Right lobe of liver (tissue), 6 donors: ENCODE measurements at regions not wholly inside any gene's neighbourhood (a gene's known extent, or its start where the extent isn't known, plus 50 kb on each side); places are given as distances from the start of the nearest gene placed in this dataset.

ENCODE experiments used
- ATAC-seq, 4 donors: fragments of 200-7000 bp; cut with Tn5 transposase; one replicate each; pipeline ENCODE4 v1.9.1; 2020; ENCODE audit warnings: mild to moderate bottlenecking in 4 of 4, moderate library complexity in 4 of 4
- DNase-seq, 3 donors: peaks; one replicate each; pipeline ENCODE4 v3.0.0-alpha.2; 2020
- H3K27ac ChIP-seq, 3 donors: fragments of 200-600 bp; one replicate each; pipeline ENCODE4 v1.8.0; 2022
- H3K27me3 ChIP-seq, 2 donors: fragments of 200-600 bp; one replicate each; pipeline ENCODE4 v1.8.0; 2022
- H3K36me3 ChIP-seq, 4 donors: fragments of 200-600 bp; sonication (generic) in 1 of 4; one replicate each; pipeline versions ENCODE4 v1.5.1 to v1.8.0; 2017 to 2022; ENCODE audit warnings: control low read depth in 1 of 4
- H3K4me1 ChIP-seq, 4 donors: fragments of 200-600 bp; sonication (generic) in 1 of 4; one replicate each; pipeline versions ENCODE4 v1.5.1 to v1.8.0; 2017 to 2022; ENCODE audit warnings: control low read depth in 1 of 4
- H3K4me3 ChIP-seq, 3 donors: fragments of 200-600 bp; one replicate each; pipeline ENCODE4 v1.8.0; 2022
- H3K9me3 ChIP-seq, 4 donors: fragments of 200-600 bp; sonication (generic) in 1 of 4; one replicate each; pipeline versions ENCODE4 v1.5.1 to v1.8.0; 2017 to 2022; ENCODE audit warnings: control low read depth in 1 of 4
- CTCF ChIP-seq, 4 donors: fragments of 200-600 bp in 3 of 4; fragments of 450-650 bp in 1 of 4; IDR thresholded peaks; one replicate each; pipeline versions ENCODE4 v1.5.1 to v1.8.0; 2016 to 2022; ENCODE audit warnings: antibody characterized with exemption in 4 of 4, mild to moderate bottlenecking in 2 of 4
- POLR2A ChIP-seq: fragments of 450-650 bp; IDR thresholded peaks from one replicate; pipeline ENCODE4 v1.6.1; 2017; ENCODE audit warnings: antibody characterized with exemption, mild to moderate bottlenecking
- WGBS: methylation state at CpG from one replicate; pipeline ENCODE4 v1.1.6; 2018; ENCODE audit warnings: low coverage, low lambda C conversion rate; ENCODE audit not compliant: insufficient coverage; ENCODE audit errors: missing lambda C conversion rate; 5-methylcytosine and 5-hydroxymethylcytosine counted together
- intact Hi-C, 2 donors: fragments of 100-400 bp; cut with DNase I; formaldehyde crosslinking; loops; one replicate each; pipeline versions ENCODE4 v1.11.2 to v1.14.1; 2022
- donor health status: DM: no; HTN: yes; CAD: no.
- donor health status: DM: no; HTN: no; CAD: no.
- donor health status: DM: no; HTN: no; CAD: no.
- donor health status: DM: no; HTN: yes; CAD: no.
- donor health status: DM: no; HTN: yes; CAD: no.

DNA sequence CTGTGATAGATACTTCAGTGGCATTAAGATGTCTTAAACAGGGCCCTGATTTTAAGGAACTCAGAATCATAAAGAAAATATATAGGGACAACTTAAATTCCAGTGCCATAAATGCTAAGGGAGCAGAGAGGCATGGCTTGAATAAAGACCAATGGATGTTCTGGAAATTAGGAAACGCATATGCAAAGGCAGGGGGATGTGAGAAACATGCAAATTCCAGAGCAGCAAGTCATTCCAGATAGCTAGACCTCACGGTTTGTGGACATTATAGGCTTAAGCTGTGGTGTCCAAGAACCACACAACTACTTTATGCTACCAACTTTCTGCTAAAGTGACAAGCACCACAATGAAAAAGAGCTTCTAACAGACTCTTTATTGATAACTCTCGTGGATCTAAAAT, 132.6 kb upstream of the ANK2 start:
- H3K27ac ChIP-seq, result no peak overlapping the region
- no peaks in the 10 kb centered on the region for H3K27me3 ChIP-seq
- no peaks in the 10 kb centered on the region for H3K9me3 ChIP-seq
- DNase-seq, result no peak
- H3K36me3 ChIP-seq, result no peaks in the 10 kb centered on the region
- no peak for ATAC-seq
- no peaks in the 10 kb centered on the region for H3K4me1 ChIP-seq
- TF ChIP-seq POLR2A (no peak), CTCF (IDR thresholded peaks at IDR 0.05) (no peak)
- H3K4me3 ChIP-seq, result no peak overlapping the region
- intact Hi-C loops, result no loop called here
- WGBS, result 48% methylated on average over 3 of the region's 3 CpGs

GRCh38 chr4:112923516-112923915, 125.9 kb upstream of the ANK2 start:
- no peaks in the 10 kb centered on the region for H3K36me3 ChIP-seq
- ATAC-seq (no peak), DNase-seq (no peak)
- H3K4me3 ChIP-seq, result no peak overlapping the region
- TF ChIP-seq POLR2A (no peak), CTCF (IDR thresholded peaks at IDR 0.05) (no peak)
- H3K27ac ChIP-seq, result no peak overlapping the region
- no peaks in the 10 kb centered on the region for H3K9me3 ChIP-seq
- H3K4me1 ChIP-seq, result no peaks in the 10 kb centered on the region
- no peaks in the 10 kb centered on the region for H3K27me3 ChIP-seq
- intact Hi-C loops, result no loop called here
- 33% methylated on average over 1 of the region's 1 CpG for WGBS

DNA sequence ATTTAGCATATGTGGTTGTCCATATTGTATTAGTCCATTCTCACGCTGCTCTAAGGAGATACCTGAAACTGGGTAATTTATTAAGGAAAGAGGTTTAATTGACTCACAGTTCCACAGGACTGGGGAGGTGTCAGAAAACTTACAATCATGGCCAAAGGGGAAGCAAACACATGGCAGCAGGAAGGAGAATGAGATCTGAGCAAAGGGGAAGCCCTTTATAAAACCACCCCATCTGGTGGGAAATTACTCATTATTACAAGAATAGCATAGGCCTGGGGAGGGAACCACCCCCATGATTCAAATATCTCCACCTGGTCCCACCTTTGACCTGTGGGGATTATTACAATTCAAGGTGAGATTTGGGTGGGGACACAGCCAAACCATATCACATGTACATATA, 122.6 kb upstream of the ANK2 start:
- DNase-seq, result no peak
- no peaks in the 10 kb centered on the region for H3K9me3 ChIP-seq
- H3K4me1 ChIP-seq, result no peaks in the 10 kb centered on the region
- intact Hi-C loops, result no loop called here
- H3K36me3 ChIP-seq, result no peaks in the 10 kb centered on the region
- 92% methylated on average over 1 of the region's 1 CpG for WGBS
- no peak overlapping the region for H3K27ac ChIP-seq
- H3K4me3 ChIP-seq, result no peak overlapping the region
- TF ChIP-seq CTCF (IDR thresholded peaks at IDR 0.05) (no peak), POLR2A (no peak)
- no peak for ATAC-seq
- no peaks in the 10 kb centered on the region for H3K27me3 ChIP-seq

DNA sequence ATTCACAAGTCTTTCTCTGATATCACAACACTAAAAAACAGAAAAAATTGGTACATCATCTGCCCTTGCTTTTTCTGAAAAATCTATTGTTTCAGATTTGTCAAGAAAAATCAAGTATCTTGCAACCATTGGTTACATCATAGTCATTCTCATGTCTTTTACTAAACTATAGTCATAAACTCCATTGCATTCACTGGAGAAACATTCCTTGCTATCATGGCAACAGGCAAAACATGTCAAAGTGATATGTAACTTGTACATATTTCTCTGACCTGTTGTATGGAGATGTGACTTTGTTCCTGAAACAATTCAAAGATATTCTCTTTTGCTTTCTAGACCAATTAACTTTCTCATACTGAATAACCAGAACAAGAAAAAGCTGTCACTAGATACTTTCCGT, 121.9 kb upstream of the ANK2 start:
- no peaks in the 10 kb centered on the region for H3K36me3 ChIP-seq
- no peaks in the 10 kb centered on the region for H3K9me3 ChIP-seq
- DNase-seq, result no peak
- H3K4me1 ChIP-seq, result no peaks in the 10 kb centered on the region
- intact Hi-C loops, result no loop called here
- H3K27ac ChIP-seq, result no peak overlapping the region
- no peak for TF ChIP-seq POLR2A
- no peak for TF ChIP-seq CTCF (IDR thresholded peaks at IDR 0.05)
- WGBS, result 69% methylated on average over 1 of the region's 1 CpG
- no peaks in the 10 kb centered on the region for H3K27me3 ChIP-seq
- ATAC-seq, result no peak
- H3K4me3 ChIP-seq, result no peak overlapping the region

GRCh38 chr4:112931001-112931400, 118.5 kb upstream of the ANK2 start:
- DNase-seq (no peak), ATAC-seq (no peak)
- 59% methylated on average over 4 of the region's 4 CpGs for WGBS
- Histone ChIP-seq H3K4me1 (no peaks in the 10 kb centered on the region), H3K36me3 (no peaks in the 10 kb centered on the region), H3K27me3 (no peaks in the 10 kb centered on the region), H3K4me3 (no peak overlapping the region), H3K9me3 (no peaks in the 10 kb centered on the region), H3K27ac (no peak overlapping the region)
- intact Hi-C loops, result loop anchor here in 1 of 2 donors (10.0 kb wide), 1 partner anchor 76 kb away; no protein-coding TSS in a partner anchor
- TF ChIP-seq CTCF (IDR thresholded peaks at IDR 0.05), result no peak
- TF ChIP-seq POLR2A, result no peak
